ENCODE measurements at regions not wholly inside any gene's neighbourhood (a gene's known extent, or its start where the extent isn't known, plus 50 kb on each side); places are given as distances from the start of the nearest gene placed in this dataset.

GRCh38 chr13:88685459-88685858 lies 1014.3 kb downstream of the SLITRK5 start:
- no peak for TF ChIP-seq CTCF (IDR thresholded peaks at IDR 0.05)
- no peak for TF ChIP-seq POLR2AphosphoS5 (IDR thresholded peaks at IDR 0.05)
- TF ChIP-seq POLR2A (IDR thresholded peaks at IDR 0.05) = no peak
